ACC112 (cell line): ENCODE measurements at regions not wholly inside any gene's neighbourhood (a gene's known extent, or its start where the extent isn't known, plus 50 kb on each side); places are given as distances from the start of the nearest gene placed in this dataset.

Experiments used
- H2AFZ ChIP-seq: fragments of 200-600 bp; sonication (generic); one replicate; pipeline ENCODE4 v1.6.0; 2017; ENCODE audit warnings: antibody characterized with exemption, low read length; ENCODE audit not compliant: unreplicated experiment
- H3K27ac ChIP-seq: fragments of 200-600 bp; sonication (generic); 2 replicates; pipeline ENCODE4 v1.5.1; 2014; ENCODE audit warnings: low read depth, mild to moderate bottlenecking, antibody characterized with exemption, low read length, moderate library complexity
- H3K27me3 ChIP-seq: fragments of 200-600 bp; sonication (generic); 2 replicates; pipeline ENCODE4 v1.6.1; 2014; ENCODE audit warnings: mild to moderate bottlenecking, antibody characterized with exemption, low read length, moderate library complexity, mixed read lengths; ENCODE audit not compliant: insufficient read depth
- H3K36me3 ChIP-seq: fragments of 200-600 bp; sonication (generic); 2 replicates; pipeline ENCODE4 v1.6.1; 2016; ENCODE audit warnings: mild to moderate bottlenecking, antibody characterized with exemption, low read length, moderate library complexity, mixed read lengths; ENCODE audit not compliant: insufficient read depth
- H3K4me1 ChIP-seq: fragments of 200-600 bp; sonication (generic); one replicate; pipeline ENCODE4 v1.6.1; 2016; ENCODE audit warnings: low read length, mixed read lengths; ENCODE audit not compliant: insufficient read depth, unreplicated experiment, control insufficient read depth
- H3K4me3 ChIP-seq: fragments of 200-600 bp; sonication (generic); 2 replicates; pipeline ENCODE4 v1.5.1; 2014; ENCODE audit warnings: mild to moderate bottlenecking, low read depth, low read length
- H3K79me2 ChIP-seq: fragments of 200-600 bp; sonication (generic); one replicate; pipeline ENCODE4 v1.6.0; 2016; ENCODE audit warnings: low read length; ENCODE audit not compliant: control insufficient read depth, unreplicated experiment, insufficient read depth

- no peaks in the 10 kb centered on the region for H3K4me1 ChIP-seq
- H3K79me2 ChIP-seq: no peaks in the 10 kb centered on the region
- no peak overlapping the region for H3K4me3 ChIP-seq
- H3K27me3 ChIP-seq: no peaks in the 10 kb centered on the region
- no peaks in the 10 kb centered on the region for H3K36me3 ChIP-seq
- H3K27ac ChIP-seq: no peak overlapping the region
- H2AFZ ChIP-seq: no peak overlapping the region
Observed at GRCh38 chr13:103386341-103386740, 320.1 kb upstream of the SLC10A2 start.

- no peak overlapping the region for H3K4me3 ChIP-seq
- no peaks in the 10 kb centered on the region for H3K36me3 ChIP-seq
- H3K4me1 ChIP-seq: no peaks in the 10 kb centered on the region
- no peak overlapping the region for H2AFZ ChIP-seq
- H3K79me2 ChIP-seq: no peaks in the 10 kb centered on the region
- H3K27ac ChIP-seq: no peak overlapping the region
- no peaks in the 10 kb centered on the region for H3K27me3 ChIP-seq
Observed at GRCh38 chr13:103373916-103374315, 307.7 kb upstream of the SLC10A2 start.

- H2AFZ ChIP-seq: no peak overlapping the region
- H3K36me3 ChIP-seq: no peaks in the 10 kb centered on the region
- no peaks in the 10 kb centered on the region for H3K27me3 ChIP-seq
- no peaks in the 10 kb centered on the region for H3K4me1 ChIP-seq
- H3K27ac ChIP-seq: no peak overlapping the region
- no peak overlapping the region for H3K4me3 ChIP-seq
- no peaks in the 10 kb centered on the region for H3K79me2 ChIP-seq
Observed at GRCh38 chr13:103371271-103371670, 305.1 kb upstream of the SLC10A2 start.

- no peaks in the 10 kb centered on the region for H3K36me3 ChIP-seq
- H3K27ac ChIP-seq: no peak overlapping the region
- H3K4me1 ChIP-seq: no peaks in the 10 kb centered on the region
- H3K27me3 ChIP-seq: no peaks in the 10 kb centered on the region
- no peaks in the 10 kb centered on the region for H3K79me2 ChIP-seq
- no peak overlapping the region for H2AFZ ChIP-seq
- H3K4me3 ChIP-seq: no peak overlapping the region
Observed at GRCh38 chr13:103370790-103371189, 304.6 kb upstream of the SLC10A2 start.

- Histone ChIP-seq H3K4me1 (no peaks in the 10 kb centered on the region), H3K79me2 (no peaks in the 10 kb centered on the region), H2AFZ (no peak overlapping the region), H3K4me3 (no peak overlapping the region), H3K27ac (no peak overlapping the region), H3K36me3 (no peaks in the 10 kb centered on the region), H3K27me3 (no peaks in the 10 kb centered on the region)
Observed at GRCh38 chr13:103358255-103358932, 292.2 kb upstream of the SLC10A2 start.

DNA sequence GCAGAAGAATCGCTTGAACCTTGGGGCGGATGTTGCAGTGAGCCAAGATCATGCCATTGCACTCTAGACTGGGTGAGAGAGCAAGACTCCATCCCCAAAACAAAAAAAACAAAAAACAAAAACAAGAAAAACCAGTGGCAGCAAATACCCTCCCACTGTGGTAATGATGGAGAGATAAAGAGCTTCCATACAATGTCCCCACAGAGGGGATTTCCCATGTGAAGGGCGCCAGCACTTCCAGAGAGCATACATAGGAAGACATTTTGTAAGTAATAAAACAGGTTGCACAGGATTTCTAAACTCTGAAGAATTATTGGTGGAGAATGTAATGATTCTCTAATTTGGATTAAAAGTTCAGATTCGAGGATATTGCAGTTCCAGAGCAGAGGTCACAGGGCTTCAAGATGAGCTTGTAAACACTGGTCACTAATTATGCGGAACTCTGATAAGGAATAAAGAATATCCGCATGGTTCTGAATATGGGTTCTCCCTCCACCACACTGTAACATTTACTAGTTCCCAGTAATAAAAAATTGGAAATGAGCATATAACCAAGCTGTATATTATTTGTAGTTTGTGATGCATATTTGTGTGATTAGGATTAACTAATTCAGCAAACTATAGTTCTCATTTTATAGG lies 290.1 kb upstream of the SLC10A2 start:
- Histone ChIP-seq H3K27ac (no peak overlapping the region), H2AFZ (no peak overlapping the region), H3K79me2 (no peaks in the 10 kb centered on the region), H3K4me3 (no peak overlapping the region), H3K4me1 (no peaks in the 10 kb centered on the region), H3K27me3 (no peaks in the 10 kb centered on the region), H3K36me3 (no peaks in the 10 kb centered on the region)

- Histone ChIP-seq H3K27ac (no peak overlapping the region), H2AFZ (no peak overlapping the region), H3K36me3 (no peaks in the 10 kb centered on the region), H3K4me3 (no peak overlapping the region), H3K79me2 (no peaks in the 10 kb centered on the region), H3K4me1 (no peaks in the 10 kb centered on the region), H3K27me3 (no peaks in the 10 kb centered on the region)
Observed at GRCh38 chr13:103354171-103354570, 288.0 kb upstream of the SLC10A2 start.

- no peaks in the 10 kb centered on the region for H3K4me1 ChIP-seq
- H3K36me3 ChIP-seq: no peaks in the 10 kb centered on the region
- no peaks in the 10 kb centered on the region for H3K79me2 ChIP-seq
- H2AFZ ChIP-seq: no peak overlapping the region
- H3K27me3 ChIP-seq: no peaks in the 10 kb centered on the region
- no peak overlapping the region for H3K4me3 ChIP-seq
- H3K27ac ChIP-seq: no peak overlapping the region
Observed at GRCh38 chr13:103351035-103351828, 285.0 kb upstream of the SLC10A2 start.

- H3K79me2 ChIP-seq: no peaks in the 10 kb centered on the region
- no peaks in the 10 kb centered on the region for H3K4me1 ChIP-seq
- no peaks in the 10 kb centered on the region for H3K27me3 ChIP-seq
- H3K36me3 ChIP-seq: no peaks in the 10 kb centered on the region
- H3K27ac ChIP-seq: no peak overlapping the region
- H2AFZ ChIP-seq: no peak overlapping the region
- no peak overlapping the region for H3K4me3 ChIP-seq
Observed at GRCh38 chr13:103350147-103350546, 283.9 kb upstream of the SLC10A2 start.

GRCh38 chr13:103349211-103349980 lies 283.2 kb upstream of the SLC10A2 start:
- Histone ChIP-seq H3K27ac (no peak overlapping the region), H3K4me3 (no peak overlapping the region), H3K79me2 (no peaks in the 10 kb centered on the region), H2AFZ (no peak overlapping the region), H3K4me1 (no peaks in the 10 kb centered on the region), H3K27me3 (no peaks in the 10 kb centered on the region), H3K36me3 (no peaks in the 10 kb centered on the region)
